ENCODE measurements at regions not wholly inside any gene's neighbourhood (a gene's known extent, or its start where the extent isn't known, plus 50 kb on each side); places are given as distances from the start of the nearest gene placed in this dataset.
"Not testable (repeated sequence)": the region's sequence is repeated elsewhere in the genome, so short reads cannot be mapped to it uniquely, and the experiment has no call there.

DNA sequence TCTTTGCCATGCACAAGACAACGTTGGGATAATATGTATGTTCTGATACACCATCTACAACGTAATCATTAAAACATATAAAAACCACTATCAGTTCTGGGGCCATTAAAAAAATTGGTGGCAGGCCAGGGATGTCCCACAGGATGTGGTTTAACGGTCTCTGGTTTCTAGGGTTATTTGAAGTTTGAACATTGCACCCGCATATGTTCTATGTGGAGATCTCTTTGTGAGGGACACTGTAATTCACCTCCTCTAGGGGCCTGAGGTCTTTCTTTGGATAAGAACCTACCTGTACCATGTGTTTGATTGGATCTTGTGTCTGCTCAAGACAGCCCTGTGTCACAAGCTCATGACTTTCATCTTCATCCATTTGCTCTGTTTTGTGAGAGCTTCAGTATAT is 73.2 kb downstream of the GGTLC2 start:
- no peak for DNase-seq

DNA sequence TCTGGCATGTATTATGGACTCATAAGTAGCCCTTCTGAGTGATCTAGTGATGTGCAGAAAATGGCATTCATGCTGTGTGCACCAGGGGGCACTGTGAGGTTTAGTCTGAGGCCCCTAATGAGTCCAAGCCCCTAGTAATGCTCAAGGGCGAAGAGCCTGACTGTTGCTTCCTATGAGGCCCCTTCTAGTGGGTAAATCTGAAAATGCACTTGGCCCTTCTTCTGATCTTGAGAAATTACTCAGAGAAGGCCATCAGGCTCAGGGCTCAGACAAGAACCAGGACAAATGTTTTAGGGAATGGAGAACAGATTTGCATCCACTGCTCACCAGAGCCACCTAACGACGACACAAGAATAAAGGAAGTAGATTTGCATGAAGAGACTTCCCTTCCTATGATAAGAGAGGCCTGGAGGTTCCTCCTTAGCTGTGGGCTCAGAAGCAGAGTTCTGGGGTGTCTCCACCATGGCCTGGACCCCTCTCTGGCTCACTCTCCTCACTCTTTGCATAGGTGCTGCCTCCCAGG is 75.8 kb downstream of the GGTLC2 start:
- peak; percentile 55 for DNase-seq

DNA sequence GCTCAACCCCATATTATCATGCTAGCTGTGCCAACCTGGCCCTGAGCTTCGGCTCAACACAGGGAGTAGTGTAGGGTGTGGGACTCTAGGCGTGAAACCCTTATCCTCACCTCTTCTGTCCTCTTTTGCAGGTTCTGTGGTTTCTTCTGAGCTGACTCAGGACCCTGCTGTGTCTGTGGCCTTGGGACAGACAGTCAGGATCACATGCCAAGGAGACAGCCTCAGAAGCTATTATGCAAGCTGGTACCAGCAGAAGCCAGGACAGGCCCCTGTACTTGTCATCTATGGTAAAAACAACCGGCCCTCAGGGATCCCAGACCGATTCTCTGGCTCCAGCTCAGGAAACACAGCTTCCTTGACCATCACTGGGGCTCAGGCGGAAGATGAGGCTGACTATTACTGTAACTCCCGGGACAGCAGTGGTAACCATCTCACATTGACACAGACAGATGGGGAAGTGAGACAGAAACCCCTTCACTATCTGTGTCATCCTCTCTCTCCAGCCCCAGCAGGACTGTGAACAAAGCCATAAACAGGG is 76.4 kb downstream of the GGTLC2 start:
- DNase-seq: peak; percentile 23

DNA sequence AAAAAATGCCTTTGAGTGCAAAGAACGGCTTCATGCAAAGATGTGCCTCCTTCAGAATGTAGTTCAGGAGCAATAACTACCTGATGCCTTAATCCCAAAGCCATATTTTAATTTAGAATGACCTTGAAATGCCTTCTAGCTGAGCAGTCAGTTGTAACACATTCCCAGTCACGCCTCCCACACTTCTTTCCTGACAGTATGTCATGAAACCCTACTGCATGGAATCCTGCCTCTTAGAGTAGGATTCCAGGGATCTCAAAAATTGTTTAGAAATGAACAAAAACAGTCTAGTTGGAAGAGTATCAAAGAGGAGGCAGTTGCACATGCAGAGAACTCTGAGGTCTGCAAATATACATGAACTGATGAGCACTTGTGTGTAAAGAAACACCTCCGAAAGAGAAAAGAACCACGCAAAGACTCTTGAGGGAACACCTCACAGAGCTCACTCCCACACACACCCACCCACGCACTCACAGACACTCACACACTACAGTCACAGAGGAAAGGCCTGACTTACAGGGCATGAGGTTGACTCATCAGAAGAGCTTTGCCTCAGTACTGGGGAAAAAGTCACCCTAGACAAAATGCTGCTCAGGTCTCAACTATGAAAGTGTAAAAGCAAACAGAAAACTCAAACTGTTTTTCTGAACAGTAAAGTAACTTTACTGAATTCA is 77.4 kb downstream of the GGTLC2 start:
- DNase-seq: peak; percentile 76

DNA sequence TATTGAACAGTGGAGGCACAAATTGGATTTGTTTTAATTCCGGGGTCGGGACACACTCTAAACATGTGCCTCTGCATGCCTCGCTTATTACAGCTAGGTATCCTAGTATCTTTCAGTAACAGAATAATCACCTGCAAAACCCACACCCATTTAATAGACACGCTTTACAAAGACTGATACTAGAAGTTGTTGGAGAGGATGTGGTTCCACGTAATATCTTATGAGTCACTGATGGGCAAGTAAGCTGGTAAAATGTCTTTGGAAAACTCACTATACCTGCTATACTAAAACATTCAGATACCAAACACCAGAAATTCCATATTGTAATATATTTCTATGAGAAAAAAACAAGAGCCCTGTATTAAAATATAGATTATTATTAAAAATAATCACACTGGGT is 84.0 kb downstream of the GGTLC2 start:
- DNase-seq: peak; percentile 27

DNA sequence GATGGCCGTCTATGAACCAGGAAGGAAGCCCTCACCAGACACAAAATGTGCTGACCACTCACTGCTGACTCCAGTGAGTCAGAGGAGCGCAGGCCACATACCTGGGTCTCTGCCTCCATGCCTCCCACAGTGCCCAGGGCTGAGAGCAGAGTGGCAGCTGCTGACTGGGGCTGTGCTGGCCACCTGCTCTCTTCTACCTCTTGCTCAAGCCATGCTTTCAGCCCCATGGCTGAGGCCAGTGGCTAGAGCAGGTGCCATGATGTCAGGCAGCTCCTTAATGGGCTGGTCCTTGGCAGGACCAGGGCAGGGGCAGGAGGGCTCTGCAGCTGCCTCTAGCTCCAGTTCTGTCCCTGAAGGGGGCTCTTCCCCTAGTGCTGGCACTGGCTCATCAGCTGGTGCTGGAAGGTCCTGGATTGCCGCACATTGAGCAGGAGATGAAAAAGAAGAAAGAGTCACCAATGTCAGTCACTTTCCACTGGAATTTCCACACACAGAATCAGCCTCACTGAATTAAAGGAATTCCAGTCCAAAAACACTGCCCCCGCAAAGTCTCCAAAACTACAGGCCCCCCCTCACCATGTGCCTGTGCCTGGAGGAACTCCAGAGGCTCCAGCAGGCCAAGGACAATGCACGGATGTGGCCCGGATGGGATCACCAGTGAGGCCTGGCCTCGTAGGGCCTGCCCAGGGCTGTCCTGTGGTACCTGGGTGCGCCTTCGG is 86.4 kb downstream of the GGTLC2 start:
- no peak for DNase-seq

DNA sequence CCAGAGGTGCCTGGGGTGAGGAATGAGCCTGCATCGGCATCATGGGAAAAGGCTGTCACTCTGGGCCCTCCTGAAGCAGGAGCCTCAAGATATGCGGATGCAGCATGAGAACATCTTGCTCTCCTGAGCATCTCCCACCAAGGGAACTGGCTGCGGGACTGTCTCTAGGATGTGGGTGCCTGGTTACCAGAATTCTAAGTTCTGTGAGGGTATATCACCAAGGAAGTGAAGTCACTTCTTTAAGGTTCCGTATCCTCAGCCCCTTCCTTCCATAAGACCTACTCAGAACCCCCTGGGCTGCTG is 86.9 kb downstream of the GGTLC2 start:
- no peak for DNase-seq

DNA sequence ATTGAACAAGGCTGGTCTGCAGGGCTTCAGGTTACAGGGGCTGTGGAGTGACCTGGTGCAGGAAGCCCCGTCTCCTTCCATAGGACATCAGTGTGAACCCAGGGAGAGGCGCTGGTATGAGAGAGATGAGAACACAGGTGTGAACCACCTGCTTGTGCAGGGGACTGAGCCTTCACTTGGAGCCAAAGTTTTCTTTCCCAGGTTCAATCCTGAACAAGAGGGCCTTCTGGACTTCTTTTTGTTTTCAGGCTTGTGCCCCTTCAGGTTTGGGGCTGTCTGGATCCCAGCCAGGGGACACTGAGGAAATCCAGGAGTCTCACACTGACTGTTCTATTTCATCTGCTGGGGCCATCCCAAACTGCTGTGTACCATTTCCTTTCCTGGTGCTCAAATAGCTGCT is 88.6 kb downstream of the GGTLC2 start:
- DNase-seq: not testable (repeated sequence)

DNA sequence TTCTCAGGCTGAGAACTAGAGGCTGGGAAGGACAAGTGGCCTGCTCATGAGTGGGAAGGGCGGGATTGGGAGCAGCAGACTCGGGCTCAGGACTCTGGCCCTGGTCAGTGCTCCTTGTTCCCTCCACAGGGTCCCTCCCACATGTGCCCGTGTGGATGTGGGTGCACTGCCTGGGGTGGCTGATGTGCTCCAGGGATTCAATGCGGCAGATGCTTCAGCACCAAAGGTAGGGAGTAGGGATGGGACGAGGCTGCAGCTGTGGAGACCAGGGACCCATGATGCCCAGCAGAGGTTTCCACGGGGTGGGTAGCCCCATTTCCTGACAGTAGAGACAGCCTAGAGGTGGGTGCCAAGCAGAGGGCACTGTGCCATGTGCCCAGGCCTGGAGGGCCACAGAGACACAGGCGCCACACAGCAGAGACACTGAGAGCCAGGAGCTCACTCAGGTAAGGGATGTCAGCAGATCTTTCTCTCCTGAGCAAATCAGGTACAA is 89.5 kb downstream of the GGTLC2 start:
- DNase-seq: no peak

DNA sequence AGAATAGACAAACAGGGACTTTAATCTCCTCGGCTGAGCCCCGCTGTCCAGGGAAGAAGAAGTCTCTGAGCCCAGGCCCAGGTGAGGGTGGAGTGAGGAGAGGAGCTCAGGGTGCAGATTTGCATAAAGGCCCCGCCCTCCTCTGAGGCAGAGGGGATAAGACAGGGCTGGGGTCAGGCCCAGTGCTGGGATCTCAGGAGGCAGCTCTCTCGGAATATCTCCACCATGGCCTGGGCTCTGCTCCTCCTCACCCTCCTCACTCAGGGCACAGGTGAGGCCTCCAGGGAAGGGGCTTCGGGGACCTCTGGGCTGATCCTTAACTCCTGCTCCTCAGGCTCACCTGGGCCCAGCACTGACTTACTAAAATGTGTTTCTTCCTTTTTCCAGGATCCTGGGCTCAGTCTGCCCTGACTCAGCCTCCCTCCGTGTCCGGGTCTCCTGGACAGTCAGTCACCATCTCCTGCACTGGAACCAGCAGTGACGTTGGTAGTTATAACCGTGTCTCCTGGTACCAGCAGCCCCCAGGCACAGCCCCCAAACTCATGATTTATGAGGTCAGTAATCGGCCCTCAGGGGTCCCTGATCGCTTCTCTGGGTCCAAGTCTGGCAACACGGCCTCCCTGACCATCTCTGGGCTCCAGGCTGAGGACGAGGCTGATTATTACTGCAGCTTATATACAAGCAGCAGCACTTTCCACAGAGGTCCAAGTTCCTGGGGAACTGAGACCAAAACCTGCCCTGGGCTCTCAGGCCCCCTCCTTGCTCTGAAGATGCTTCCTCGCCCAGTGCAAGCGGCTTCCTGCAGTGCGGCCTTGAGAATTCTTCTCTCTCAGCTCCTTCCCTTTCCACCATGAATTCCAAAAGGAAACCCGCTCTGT is 90.2 kb downstream of the GGTLC2 start:
- not testable (repeated sequence) for DNase-seq

DNA sequence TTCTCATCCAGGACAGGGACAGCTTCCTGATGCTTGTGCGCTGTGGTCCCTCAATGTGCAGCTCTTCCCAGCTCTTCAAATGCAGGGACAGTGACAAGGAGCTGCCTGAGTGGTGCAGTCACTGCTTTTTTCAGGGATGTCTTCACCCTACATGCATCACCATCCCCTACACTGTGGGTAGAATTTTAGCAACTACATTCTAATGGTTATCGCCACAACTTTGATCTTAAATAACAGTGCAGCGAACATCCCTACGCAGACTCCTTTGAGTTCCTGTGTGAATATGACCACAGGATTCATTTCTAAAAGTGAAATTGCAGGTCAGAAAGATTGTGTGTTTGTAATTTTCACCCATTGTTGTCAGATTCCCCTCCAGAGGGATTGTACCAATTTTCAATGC is 90.9 kb downstream of the GGTLC2 start:
- DNase-seq: peak; percentile 10

DNA sequence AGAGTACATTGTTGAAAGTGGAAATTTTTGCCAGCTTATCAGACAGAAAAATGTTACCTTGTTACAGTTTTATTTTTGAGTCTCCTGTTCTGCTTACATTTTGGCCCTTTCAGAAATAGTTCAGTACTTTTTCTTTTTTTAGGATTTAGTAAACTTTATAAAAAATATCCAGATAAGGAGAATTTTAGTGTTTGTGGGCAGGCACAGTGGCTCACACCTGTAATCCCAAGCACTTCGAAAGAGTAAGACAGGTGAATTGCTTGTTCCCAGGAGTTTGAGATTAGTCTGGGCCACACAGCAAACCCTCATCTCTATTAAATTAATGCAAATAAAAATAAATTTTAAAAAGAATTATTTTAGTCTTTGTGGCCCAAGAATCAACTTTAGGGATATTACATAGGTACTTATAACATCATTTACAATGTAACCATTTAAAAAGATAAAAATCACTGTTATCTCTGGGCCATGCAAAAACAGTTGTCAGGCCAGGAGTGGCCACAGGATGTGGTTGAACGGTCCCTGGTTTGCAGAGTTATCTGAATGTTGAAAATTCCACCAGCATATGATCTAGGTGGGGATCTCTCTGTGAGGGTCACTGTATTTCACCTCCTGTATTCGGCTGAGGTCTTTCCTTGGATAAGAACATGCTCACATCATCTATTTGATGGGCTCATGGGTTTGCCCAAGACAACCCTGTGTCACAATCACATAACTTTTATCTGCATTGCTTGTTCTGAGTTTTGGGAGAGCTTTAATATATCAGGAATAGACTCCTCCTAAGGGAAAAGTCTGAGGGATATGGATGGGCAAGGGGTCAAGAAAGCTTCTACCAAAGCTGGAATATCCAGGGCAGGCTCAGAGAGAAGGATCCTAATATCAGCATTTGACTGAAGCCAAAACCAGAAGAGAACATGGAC is 91.5 kb downstream of the GGTLC2 start:
- no peak for DNase-seq

DNA sequence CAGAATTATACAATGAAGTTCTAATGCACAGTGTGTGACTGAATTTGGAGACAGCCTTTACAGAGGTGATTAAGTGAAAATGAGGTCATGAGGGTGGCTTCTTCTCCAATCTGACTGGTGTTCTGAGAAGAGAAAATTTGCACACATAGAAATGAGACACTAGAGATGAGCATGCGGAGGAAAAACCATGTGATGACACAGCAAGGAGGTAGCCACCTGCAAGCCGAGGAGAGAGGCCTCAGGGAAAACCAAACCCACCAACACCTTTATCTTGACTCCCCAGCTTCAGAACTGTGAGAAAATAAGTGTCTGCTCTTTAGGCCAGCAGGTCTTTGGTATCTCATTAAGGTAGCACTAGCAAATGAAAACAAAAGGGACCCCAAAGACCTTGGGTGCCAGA is 93.2 kb downstream of the GGTLC2 start:
- peak; percentile 54 for DNase-seq

DNA sequence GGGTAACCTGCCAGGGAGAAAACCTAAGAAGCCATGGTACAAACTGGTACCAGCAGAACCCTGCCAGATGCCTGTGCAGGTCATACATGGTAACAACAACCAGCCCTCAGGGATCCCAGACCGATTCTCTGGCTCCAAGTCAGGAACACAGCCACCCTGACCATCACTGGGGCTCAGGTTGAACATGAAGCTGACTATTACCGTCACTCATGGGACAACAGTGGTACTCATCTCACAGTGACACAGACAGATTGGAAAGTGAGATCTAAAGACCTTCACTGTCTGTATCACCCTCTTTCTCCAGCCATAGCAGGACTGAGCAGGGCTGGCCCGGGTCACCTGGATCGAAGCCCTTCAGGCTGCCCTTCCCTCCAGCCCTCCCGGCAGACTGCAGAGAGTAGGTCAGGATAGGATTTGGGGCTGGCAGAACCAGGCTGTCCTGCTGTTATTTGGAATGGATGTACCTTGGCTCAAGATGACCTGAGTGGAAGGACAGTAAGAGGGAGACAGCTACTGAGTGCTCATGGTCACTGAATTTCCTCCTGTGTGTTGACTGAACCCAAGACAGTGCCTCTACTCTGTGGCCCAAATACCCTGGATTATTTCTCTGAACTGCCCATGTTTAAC is 94.7 kb downstream of the GGTLC2 start:
- no peak for DNase-seq

DNA sequence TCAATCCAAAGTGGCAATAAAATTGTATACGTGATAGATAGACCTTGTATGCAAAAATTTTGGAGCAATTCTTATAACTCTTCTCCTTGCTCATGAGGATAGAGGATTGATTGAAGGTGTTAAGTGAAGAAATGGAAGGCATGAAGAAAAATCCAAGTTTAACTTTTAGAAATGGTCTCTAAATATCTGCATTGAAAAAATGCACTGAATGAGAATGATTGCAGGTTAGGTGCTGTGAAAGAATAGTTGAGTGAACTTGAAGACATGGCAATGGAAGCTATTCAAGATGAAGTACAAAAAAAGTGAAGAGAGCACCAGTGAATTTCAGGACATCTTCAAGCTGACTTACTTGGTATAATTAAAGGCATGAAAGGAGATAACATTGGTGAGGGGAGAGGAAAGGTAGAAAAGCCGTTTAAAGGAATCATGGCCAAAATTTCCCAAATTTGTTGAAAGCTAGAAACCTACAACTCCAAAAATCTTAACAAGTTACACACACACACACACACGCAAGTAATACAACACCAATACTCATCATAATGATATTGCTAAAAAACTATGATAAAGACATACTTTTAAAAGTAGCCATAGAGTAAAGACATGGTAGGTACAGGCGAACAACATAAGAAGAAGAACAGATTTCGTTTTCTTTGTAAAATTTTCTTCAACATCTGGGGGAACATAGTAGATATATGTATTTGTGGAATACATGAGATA is 96.3 kb downstream of the GGTLC2 start:
- no peak for DNase-seq

DNA sequence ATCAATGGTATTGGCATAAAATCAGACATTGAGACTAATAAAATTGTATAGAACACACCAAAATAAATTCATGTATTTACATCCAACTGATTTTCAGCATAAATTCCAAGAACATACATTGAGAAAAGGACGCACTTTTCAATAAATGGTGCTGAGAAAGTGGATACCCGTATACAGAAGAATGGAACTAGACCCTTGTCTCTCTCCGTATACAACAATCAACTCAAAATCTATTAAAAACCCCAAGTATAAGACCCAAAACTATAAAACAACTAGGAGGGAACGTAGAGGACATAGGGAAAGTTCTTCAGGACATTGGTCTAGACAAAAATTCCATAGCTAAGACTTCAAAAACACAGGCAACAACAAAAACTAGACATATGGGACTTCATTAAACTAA is 97.4 kb downstream of the GGTLC2 start:
- DNase-seq: no peak

DNA sequence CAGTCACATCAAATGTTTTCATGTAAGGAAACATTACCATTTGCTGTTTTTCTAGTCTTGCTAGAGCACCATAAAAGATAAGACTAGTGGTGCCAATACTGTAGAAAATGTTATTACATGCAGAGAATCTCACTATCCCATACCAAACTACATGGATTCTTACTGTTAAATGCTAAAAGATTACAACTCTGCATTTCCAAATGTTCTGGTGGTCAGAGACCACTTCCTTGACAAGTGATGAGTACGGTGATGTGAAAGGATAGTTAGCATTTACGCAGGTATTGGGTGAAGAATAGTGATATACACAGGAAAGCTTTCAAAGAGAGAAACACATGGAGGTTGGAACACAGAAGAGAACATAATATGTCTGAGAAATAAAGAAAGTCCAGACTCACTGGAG is 98.2 kb downstream of the GGTLC2 start:
- no peak for DNase-seq

DNA sequence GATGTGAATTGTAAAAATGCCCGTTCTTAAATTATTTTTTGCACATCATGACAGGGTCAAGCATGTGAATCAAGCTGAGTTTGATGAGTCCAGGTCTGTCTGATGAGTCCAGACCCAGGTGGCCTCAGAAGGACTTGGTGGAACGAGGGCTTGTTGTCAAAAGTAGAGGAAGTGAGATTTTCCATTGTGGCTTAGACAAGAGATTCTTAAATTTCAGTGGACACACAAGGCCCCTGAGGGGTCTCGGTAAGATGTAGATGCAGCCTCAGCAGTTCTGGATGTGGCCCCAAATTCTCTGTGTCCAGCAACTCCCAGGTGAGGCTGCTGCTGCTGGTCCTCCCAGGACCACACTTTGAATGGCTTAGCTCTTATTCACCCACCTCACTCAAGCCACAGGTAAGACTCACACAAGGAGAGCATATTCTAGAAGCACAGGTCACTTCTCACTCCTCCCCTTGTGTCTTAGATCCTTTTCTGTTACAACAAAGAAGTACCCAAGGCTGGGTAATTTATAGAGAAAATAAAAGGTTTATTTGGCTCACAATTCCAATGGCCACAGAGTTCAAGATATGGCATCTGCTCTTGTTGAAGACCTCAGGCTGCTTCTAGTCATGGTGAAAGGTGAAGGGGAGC is 98.8 kb downstream of the GGTLC2 start:
- no peak for DNase-seq

DNA sequence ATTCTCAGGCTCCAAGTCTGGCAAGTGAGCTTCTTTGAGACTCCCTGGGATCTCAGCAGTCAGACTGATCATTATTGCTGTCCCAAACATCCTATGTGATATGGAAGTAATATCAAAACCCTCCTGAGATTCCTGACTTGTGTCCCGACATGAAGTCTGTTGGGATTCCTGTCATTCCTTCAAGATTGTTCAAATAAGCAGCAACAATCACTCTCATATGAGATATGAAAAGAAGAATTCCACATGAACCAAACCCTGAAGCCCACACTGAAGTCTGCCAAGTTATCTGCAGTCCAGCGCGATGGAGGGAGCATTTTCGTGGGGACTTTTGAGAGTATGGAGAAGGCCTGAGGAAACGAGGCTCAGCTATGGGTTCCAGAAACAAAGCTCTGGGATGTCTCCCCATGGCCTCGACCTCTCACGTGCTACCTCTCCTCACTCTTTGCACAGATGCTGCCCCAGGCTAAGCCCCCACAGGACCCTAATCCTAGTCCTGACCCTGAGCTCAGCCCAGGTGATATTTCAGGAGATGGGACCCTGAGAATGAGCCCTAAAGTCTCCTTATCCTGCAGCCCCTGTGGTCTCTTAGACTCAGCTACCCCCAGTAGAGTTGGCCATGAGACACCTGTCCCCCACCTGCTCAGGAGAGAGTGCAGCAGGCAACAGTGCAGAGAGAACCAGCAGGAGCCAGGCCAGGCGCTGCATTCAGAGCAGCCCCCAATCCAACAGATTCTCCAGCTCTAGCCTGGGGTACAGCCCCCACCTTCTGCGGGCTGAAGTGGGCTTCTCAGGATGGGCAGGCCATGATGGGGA is 100.2 kb downstream of the GGTLC2 start:
- no peak for DNase-seq
